Keratinocyte (primary cell): ENCODE measurements at regions not wholly inside any gene's neighbourhood (a gene's known extent, or its start where the extent isn't known, plus 50 kb on each side); places are given as distances from the start of the nearest gene placed in this dataset.

ENCODE experiments used
- DNase-seq: peaks from one replicate; pipeline ENCODE4 v3.0.0-alpha.2; 2011; ENCODE audit warnings: low read depth, missing footprints, low spot score
- FAIRE-seq: peaks from 2 replicates; lab custom pipeline; 2011; peaks lifted over from hg19 to GRCh38; lab: Jason Lieb, UNC
- H2AFZ ChIP-seq: 2 replicates; pipeline ENCODE4 v1.6.0; 2012; ENCODE audit warnings: low read length, control low read depth, inconsistent platforms; ENCODE audit not compliant: control insufficient read depth
- H3K27ac ChIP-seq: 2 replicates; pipeline ENCODE4 v1.5.1; 2011; ENCODE audit warnings: low read length; ENCODE audit not compliant: control insufficient read depth, insufficient read depth
- H3K27me3 ChIP-seq: 3 replicates; pipeline ENCODE4 v1.6.0; 2011; ENCODE audit warnings: low read length; ENCODE audit not compliant: control insufficient read depth, insufficient read depth; ENCODE audit errors: extremely low read depth
- H3K36me3 ChIP-seq, 2 experiments: 2 replicates in 1 of 2; 3 replicates in 1 of 2; pipeline ENCODE4 v1.5.1; 2011; ENCODE audit warnings: low read length in 2 of 2, mild to moderate bottlenecking in 1 of 2; ENCODE audit not compliant: control insufficient read depth in 2 of 2, insufficient read depth in 2 of 2; ENCODE audit errors: extremely low read depth in 1 of 2
- H3K4me1 ChIP-seq: 3 replicates; pipeline ENCODE4 v1.5.1; 2011; ENCODE audit warnings: low read length; ENCODE audit not compliant: control insufficient read depth, insufficient read depth; ENCODE audit errors: extremely low read depth
- H3K4me2 ChIP-seq: 3 replicates; pipeline ENCODE4 v1.6.0; 2011; ENCODE audit warnings: low read depth, low read length; ENCODE audit not compliant: control insufficient read depth, insufficient read depth; ENCODE audit errors: extremely low read depth
- H3K4me3 ChIP-seq, 3 experiments: fragments of 200-600 bp in 1 of 3; sonication (generic) in 1 of 3; 2 replicates in 2 of 3; 3 replicates in 1 of 3; pipeline ENCODE4 v1.5.1; 2011 to 2016; ENCODE audit warnings: low read length in 3 of 3, mild to moderate bottlenecking in 3 of 3, control low read depth in 2 of 3, inconsistent platforms in 1 of 3, low read depth in 1 of 3, mixed read lengths in 1 of 3, mixed run types in 1 of 3, moderate library complexity in 1 of 3; ENCODE audit not compliant: control insufficient read depth in 2 of 3, insufficient read depth in 2 of 3; ENCODE audit errors: extremely low read depth in 1 of 3
- H3K79me2 ChIP-seq: 2 replicates; pipeline ENCODE4 v1.6.0; 2012; ENCODE audit warnings: low read length; ENCODE audit not compliant: control insufficient read depth, insufficient read depth
- H3K9ac ChIP-seq: 3 replicates; pipeline ENCODE4 v1.6.0; 2011; ENCODE audit warnings: low read length; ENCODE audit not compliant: control insufficient read depth, insufficient read depth; ENCODE audit errors: extremely low read depth
- H3K9me1 ChIP-seq: 3 replicates; pipeline ENCODE4 v1.6.0; 2011; ENCODE audit warnings: low read length; ENCODE audit not compliant: control insufficient read depth, insufficient read depth; ENCODE audit errors: extremely low read depth
- H3K9me3 ChIP-seq: 2 replicates; pipeline ENCODE4 v1.5.1; 2012; ENCODE audit warnings: low read depth, low read length; ENCODE audit not compliant: control insufficient read depth
- H4K20me1 ChIP-seq: 3 replicates; pipeline ENCODE4 v1.6.0; 2011; ENCODE audit warnings: low read length; ENCODE audit not compliant: control insufficient read depth, insufficient read depth; ENCODE audit errors: extremely low read depth
- EZH2 ChIP-seq: IDR thresholded peaks from one replicate; pipeline ENCODE4 v1.6.1; 2012; ENCODE audit warnings: inconsistent platforms, mild to moderate bottlenecking, low read length, moderate library complexity
- dilution Hi-C: fragments of 300-500 bp; cut with MboI; formaldehyde crosslinking; loops from one replicate; pipeline ENCODE4 v1.7.0; 2020; ENCODE audit warnings: low sequenced_read_pairs; ENCODE audit not compliant: extremely low pct_ligation_motif_present
- TF ChIP-seq, protein P1 (sequence below), 3 experiments: IDR thresholded peaks in 1 of 3; conservative IDR thresholded peaks in 1 of 3; optimal IDR thresholded peaks in 1 of 3; 2 replicates in 2 of 3; 3 replicates in 1 of 3; pipeline versions ENCODE3 to v1.5.1; 2011; ENCODE audit warnings: low read length in 3 of 3, mild to moderate bottlenecking in 3 of 3, moderate library complexity in 2 of 3, control low read depth in 1 of 3, inconsistent platforms in 1 of 3; ENCODE audit not compliant: insufficient read depth in 2 of 3; ENCODE audit errors: extremely low read depth in 1 of 3

DNA sequence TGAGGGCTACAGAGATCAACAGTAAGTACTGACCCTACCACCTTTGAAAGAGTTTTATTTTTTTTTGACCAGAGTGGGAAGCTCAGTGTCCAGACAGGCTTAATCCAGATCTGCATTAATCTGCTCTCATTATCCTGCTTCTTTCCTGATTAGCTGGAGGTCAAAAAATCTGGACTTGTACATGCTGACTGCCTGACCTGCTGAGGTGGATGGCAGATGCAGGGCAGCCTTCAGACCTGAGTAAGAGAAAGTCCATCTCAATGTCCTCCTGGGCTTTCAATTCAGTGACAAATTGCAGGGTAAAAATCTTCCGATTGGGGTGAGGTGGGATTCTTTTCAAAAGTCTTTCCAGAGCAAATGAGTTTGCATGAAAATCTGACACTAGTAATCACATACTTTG, 998.8 kb upstream of the PIK3C3 start:
- Histone ChIP-seq H2AFZ (no peak overlapping the region), H3K4me2 (no peak overlapping the region), H4K20me1 (no peaks in the 10 kb centered on the region), H3K9me1 (no peaks in the 10 kb centered on the region), H3K9ac (no peak overlapping the region), H3K79me2 (no peaks in the 10 kb centered on the region), H3K36me3 (no peaks in the 10 kb centered on the region), H3K27me3 (no peaks in the 10 kb centered on the region), H3K27ac (no peak overlapping the region), H3K4me3 (no peak overlapping the region), H3K9me3 (no peaks in the 10 kb centered on the region), H3K4me1 (no peaks in the 10 kb centered on the region)
- no peak for FAIRE-seq
- DNase-seq: no peak
- TF ChIP-seq EZH2: no peak
- TF ChIP-seq, protein P1, sequence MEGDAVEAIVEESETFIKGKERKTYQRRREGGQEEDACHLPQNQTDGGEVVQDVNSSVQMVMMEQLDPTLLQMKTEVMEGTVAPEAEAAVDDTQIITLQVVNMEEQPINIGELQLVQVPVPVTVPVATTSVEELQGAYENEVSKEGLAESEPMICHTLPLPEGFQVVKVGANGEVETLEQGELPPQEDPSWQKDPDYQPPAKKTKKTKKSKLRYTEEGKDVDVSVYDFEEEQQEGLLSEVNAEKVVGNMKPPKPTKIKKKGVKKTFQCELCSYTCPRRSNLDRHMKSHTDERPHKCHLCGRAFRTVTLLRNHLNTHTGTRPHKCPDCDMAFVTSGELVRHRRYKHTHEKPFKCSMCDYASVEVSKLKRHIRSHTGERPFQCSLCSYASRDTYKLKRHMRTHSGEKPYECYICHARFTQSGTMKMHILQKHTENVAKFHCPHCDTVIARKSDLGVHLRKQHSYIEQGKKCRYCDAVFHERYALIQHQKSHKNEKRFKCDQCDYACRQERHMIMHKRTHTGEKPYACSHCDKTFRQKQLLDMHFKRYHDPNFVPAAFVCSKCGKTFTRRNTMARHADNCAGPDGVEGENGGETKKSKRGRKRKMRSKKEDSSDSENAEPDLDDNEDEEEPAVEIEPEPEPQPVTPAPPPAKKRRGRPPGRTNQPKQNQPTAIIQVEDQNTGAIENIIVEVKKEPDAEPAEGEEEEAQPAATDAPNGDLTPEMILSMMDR (optimal IDR thresholded peaks at IDR 0.05 in 1 of 3, IDR thresholded peaks at IDR 0.05 in 1 of 3, conservative IDR thresholded peaks at IDR 0.05 in 1 of 3; ENCODE audit: extremely low read depth in 1 of 3, insufficient read depth in 2 of 3, low read length in 3 of 3): no peak
- dilution Hi-C loops: no loop called here

DNA sequence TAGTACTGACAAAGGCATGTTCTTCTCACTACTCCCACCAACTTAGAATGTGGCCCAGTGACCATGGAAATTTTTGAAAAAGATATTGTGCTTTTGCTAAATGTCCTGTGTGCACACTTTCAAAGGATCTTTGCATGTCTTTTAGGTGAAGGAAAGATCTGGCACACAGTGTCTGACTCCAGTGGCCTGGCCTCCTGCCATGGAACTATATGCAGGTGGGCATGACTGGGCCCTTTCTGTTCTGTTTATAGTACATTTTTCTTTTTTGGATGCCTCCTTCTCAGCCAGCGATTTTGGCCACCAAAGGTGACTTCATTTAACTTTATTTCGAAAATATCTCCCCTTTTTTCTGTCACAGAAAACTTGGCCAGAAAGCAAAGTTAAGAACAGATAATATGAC, 999.7 kb upstream of the PIK3C3 start:
- Histone ChIP-seq H3K9me1 (no peaks in the 10 kb centered on the region), H3K4me2 (no peak overlapping the region), H3K9me3 (no peaks in the 10 kb centered on the region), H4K20me1 (no peaks in the 10 kb centered on the region), H3K4me3 (no peak overlapping the region), H2AFZ (no peak overlapping the region), H3K79me2 (no peaks in the 10 kb centered on the region), H3K4me1 (no peaks in the 10 kb centered on the region), H3K9ac (no peak overlapping the region), H3K36me3 (no peaks in the 10 kb centered on the region), H3K27me3 (no peaks in the 10 kb centered on the region), H3K27ac (no peak overlapping the region)
- FAIRE-seq (no peak), DNase-seq (no peak)
- dilution Hi-C loops: no loop called here
- TF ChIP-seq, protein P1 (optimal IDR thresholded peaks at IDR 0.05 in 1 of 3, IDR thresholded peaks at IDR 0.05 in 1 of 3, conservative IDR thresholded peaks at IDR 0.05 in 1 of 3; ENCODE audit: extremely low read depth in 1 of 3, insufficient read depth in 2 of 3, low read length in 3 of 3): no peak
- no peak for TF ChIP-seq EZH2
